Left lung (tissue), 4 donors: ENCODE measurements at regions not wholly inside any gene's neighbourhood (a gene's known extent, or its start where the extent isn't known, plus 50 kb on each side); places are given as distances from the start of the nearest gene placed in this dataset.

Experiments
- ATAC-seq: fragments of 200-7000 bp; cut with Tn5 transposase; one replicate; pipeline ENCODE4 v1.9.1; 2020; ENCODE audit warnings: moderate library complexity
- DNase-seq, 4 donors: peaks; one replicate each; pipeline ENCODE4 v3.0.0-alpha.2; 2013 to 2020
- H3K27ac ChIP-seq, 2 donors: fragments of 200-600 bp; sonication (generic) in 1 of 2; one replicate each; pipeline versions ENCODE4 v1.5.0 to v1.8.0; 2020 to 2021
- H3K27me3 ChIP-seq, 2 donors: fragments of 200-600 bp; sonication (generic) in 1 of 2; one replicate each; pipeline versions ENCODE4 v1.5.0 to v1.8.0; 2020 to 2021
- H3K36me3 ChIP-seq, 2 donors: fragments of 200-600 bp; sonication (generic) in 1 of 2; one replicate each; pipeline versions ENCODE4 v1.5.0 to v1.8.0; 2020 to 2021
- H3K4me1 ChIP-seq, 2 donors: fragments of 200-600 bp; one replicate each; pipeline ENCODE4 v1.8.0; 2021
- H3K4me3 ChIP-seq, 2 donors: fragments of 200-600 bp; sonication (generic) in 1 of 2; one replicate each; pipeline versions ENCODE4 v1.5.0 to v1.8.0; 2020 to 2021; ENCODE audit warnings: mild to moderate bottlenecking in 1 of 2
- H3K9me3 ChIP-seq, 2 donors: fragments of 200-600 bp; sonication (generic) in 1 of 2; one replicate each; pipeline versions ENCODE4 v1.5.0 to v1.8.0; 2020 to 2021
- CTCF ChIP-seq, 2 donors: fragments of 200-600 bp; sonication (generic) in 1 of 2; IDR thresholded peaks; one replicate each; pipeline versions ENCODE4 v1.5.0 to v1.8.0; 2021; ENCODE audit warnings: antibody characterized with exemption in 2 of 2
- intact Hi-C, 2 donors: fragments of 100-400 bp; cut with DNase I; formaldehyde crosslinking; loops; one replicate each; pipeline versions ENCODE4 v1.11.2 to v1.14.2; 2022
- donor health status: DM: no; HTN: yes; CAD: no.
- donor health status: DM: no; HTN: no; CAD: no.

- Histone ChIP-seq H3K27ac (no peak overlapping the region), H3K4me3 (no peak overlapping the region), H3K36me3 (no peaks in the 10 kb centered on the region), H3K9me3 (no peaks in the 10 kb centered on the region), H3K4me1 (no peaks in the 10 kb centered on the region), H3K27me3 (no peaks in the 10 kb centered on the region)
- intact Hi-C loops = loop anchor here in 1 of 2 donors (10.0 kb wide), 1 partner anchor 401 kb away; no protein-coding TSS in a partner anchor
- DNase-seq (no peak), ATAC-seq (no peak)
- TF ChIP-seq CTCF (IDR thresholded peaks at IDR 0.05) = no peak
Measured at GRCh38 chr5:120053841-120054240, 410.3 kb upstream of the PRR16 start.

- H3K4me1 ChIP-seq = no peaks in the 10 kb centered on the region
- intact Hi-C loops = loop anchor here in 1 of 2 donors (10.0 kb wide), 1 partner anchor 399 kb away; no protein-coding TSS in a partner anchor
- ATAC-seq = peak; percentile 58
- H3K9me3 ChIP-seq = no peaks in the 10 kb centered on the region
- DNase-seq = peak in 2 of 4 donors; percentile 2 to 48
- H3K4me3 ChIP-seq = no peak overlapping the region
- TF ChIP-seq CTCF (IDR thresholded peaks at IDR 0.05) = no peak
- no peaks in the 10 kb centered on the region for H3K36me3 ChIP-seq
- no peaks in the 10 kb centered on the region for H3K27me3 ChIP-seq
- no peak overlapping the region for H3K27ac ChIP-seq
Measured at GRCh38 chr5:120055858-120056257, 408.2 kb upstream of the PRR16 start.

- intact Hi-C loops = no loop called here
- no peaks in the 10 kb centered on the region for H3K9me3 ChIP-seq
- no peaks in the 10 kb centered on the region for H3K4me1 ChIP-seq
- DNase-seq (no peak), ATAC-seq (no peak)
- H3K27me3 ChIP-seq = no peaks in the 10 kb centered on the region
- no peak for TF ChIP-seq CTCF (IDR thresholded peaks at IDR 0.05)
- no peak overlapping the region for H3K4me3 ChIP-seq
- H3K36me3 ChIP-seq = no peaks in the 10 kb centered on the region
- no peak overlapping the region for H3K27ac ChIP-seq
Measured at GRCh38 chr5:120062515-120062917, 401.6 kb upstream of the PRR16 start.

- no peak overlapping the region for H3K27ac ChIP-seq
- ATAC-seq (no peak), DNase-seq (no peak)
- no peaks in the 10 kb centered on the region for H3K9me3 ChIP-seq
- no peak overlapping the region for H3K4me3 ChIP-seq
- intact Hi-C loops = no loop called here
- no peaks in the 10 kb centered on the region for H3K36me3 ChIP-seq
- H3K27me3 ChIP-seq = no peaks in the 10 kb centered on the region
- TF ChIP-seq CTCF (IDR thresholded peaks at IDR 0.05) = no peak
- H3K4me1 ChIP-seq = no peaks in the 10 kb centered on the region
Measured at GRCh38 chr5:120072068-120072761, 391.9 kb upstream of the PRR16 start.

GRCh38 chr5:120073722-120074121, 390.4 kb upstream of the PRR16 start:
- Histone ChIP-seq H3K27ac (no peak overlapping the region), H3K36me3 (no peaks in the 10 kb centered on the region), H3K27me3 (no peaks in the 10 kb centered on the region), H3K4me1 (no peaks in the 10 kb centered on the region), H3K9me3 (no peaks in the 10 kb centered on the region), H3K4me3 (no peak overlapping the region)
- ATAC-seq (no peak), DNase-seq (no peak)
- intact Hi-C loops = no loop called here
- no peak for TF ChIP-seq CTCF (IDR thresholded peaks at IDR 0.05)
